CD4-positive, alpha-beta T cell (primary cell): ENCODE measurements at regions not wholly inside any gene's neighbourhood (a gene's known extent, or its start where the extent isn't known, plus 50 kb on each side); places are given as distances from the start of the nearest gene placed in this dataset.

ENCODE experiments used
- ATAC-seq: fragments of 200-7000 bp; cut with Tn5 transposase; one replicate; pipeline ENCODE4 v1.10.0; 2022; ENCODE audit warnings: mild to moderate bottlenecking; ENCODE audit not compliant: poor library complexity
- CTCF ChIA-PET: fragments of 350-600 bp; sonication (Branson Sonifier 250); formaldehyde crosslinking; loops from one replicate; lab custom pipeline; 2021; ENCODE audit warnings: antibody characterized with exemption, inconsistent platforms; lab: Charles Lee
- POLR2A ChIA-PET: fragments of 350-600 bp; sonication (Branson Sonifier 250); formaldehyde crosslinking; loops from one replicate; lab custom pipeline; 2021; ENCODE audit warnings: antibody characterized with exemption, inconsistent platforms; lab: Charles Lee
- DNase-seq, 14 experiments: peaks; one replicate each; pipeline ENCODE4 v3.0.0-alpha.2; 2013 to 2020; ENCODE audit warnings: mixed read lengths in 2 of 14
- H3K27ac ChIP-seq, 2 donors: one replicate each; pipeline versions ENCODE4 v1.5.1 to v1.7.0; 2013; ENCODE audit warnings: low read length in 2 of 2, low read depth in 1 of 2, mild to moderate bottlenecking in 1 of 2
- H3K27me3 ChIP-seq, 2 experiments: 1 replicate in 1 of 2; 2 replicates in 1 of 2; pipeline versions ENCODE4 v1.6.1 to v1.7.0; 2013; ENCODE audit warnings: low read length in 2 of 2, control low read depth in 1 of 2, mild to moderate bottlenecking in 1 of 2, moderate library complexity in 1 of 2; ENCODE audit not compliant: insufficient read depth in 2 of 2, control insufficient read depth in 1 of 2
- H3K36me3 ChIP-seq: one replicate; pipeline ENCODE4 v1.6.1; 2013; ENCODE audit warnings: low read length, control low read depth; ENCODE audit not compliant: insufficient read depth
- H3K4me1 ChIP-seq: one replicate; pipeline ENCODE4 v1.6.1; 2013; ENCODE audit warnings: low read length, control low read depth; ENCODE audit not compliant: insufficient read depth
- H3K4me3 ChIP-seq: one replicate; pipeline ENCODE4 v1.5.1; 2013; ENCODE audit warnings: mild to moderate bottlenecking, low read length, moderate library complexity
- H3K9me3 ChIP-seq, 2 experiments: 1 replicate in 1 of 2; 2 replicates in 1 of 2; pipeline versions ENCODE4 v1.6.1 to v1.7.0; 2013; ENCODE audit warnings: low read length in 2 of 2, mild to moderate bottlenecking in 2 of 2, control low read depth in 1 of 2, moderate library complexity in 1 of 2; ENCODE audit not compliant: control insufficient read depth in 1 of 2, insufficient read depth in 1 of 2
- H3K27ac Mint-ChIP-seq: one replicate; pipeline ENCODE4 v1.8.0; 2020; ENCODE audit warnings: mixed read lengths
- H3K27me3 Mint-ChIP-seq: one replicate; pipeline ENCODE4 v1.8.0; 2021; ENCODE audit warnings: mixed read lengths
- H3K36me3 Mint-ChIP-seq: one replicate; pipeline ENCODE4 v1.8.0; 2021; ENCODE audit warnings: low read depth, mixed read lengths
- H3K4me1 Mint-ChIP-seq: one replicate; pipeline ENCODE4 v1.8.0; 2021; ENCODE audit warnings: low read depth, mixed read lengths
- H3K4me3 Mint-ChIP-seq: one replicate; pipeline ENCODE4 v1.8.0; 2020; ENCODE audit warnings: mild to moderate bottlenecking, mixed read lengths
- H3K9me3 Mint-ChIP-seq: one replicate; pipeline ENCODE4 v1.8.0; 2020; ENCODE audit warnings: mixed read lengths
- intact Hi-C, 2 experiments: fragments of 100-400 bp; cut with DNase I in 1 of 2; cut with micrococcal nuclease in 1 of 2; formaldehyde crosslinking; loops; one replicate each; pipeline versions ENCODE4 v1.15.1 to v1.9.0; 2023 to 2025; cut with DNase I, micrococcal nuclease
- TF ChIP-seq, protein P1 (sequence below): fragments of 200-600 bp; IDR thresholded peaks from one replicate; pipeline ENCODE4 v1.8.0; 2022; ENCODE audit warnings: antibody characterized with exemption, mild to moderate bottlenecking

DNA sequence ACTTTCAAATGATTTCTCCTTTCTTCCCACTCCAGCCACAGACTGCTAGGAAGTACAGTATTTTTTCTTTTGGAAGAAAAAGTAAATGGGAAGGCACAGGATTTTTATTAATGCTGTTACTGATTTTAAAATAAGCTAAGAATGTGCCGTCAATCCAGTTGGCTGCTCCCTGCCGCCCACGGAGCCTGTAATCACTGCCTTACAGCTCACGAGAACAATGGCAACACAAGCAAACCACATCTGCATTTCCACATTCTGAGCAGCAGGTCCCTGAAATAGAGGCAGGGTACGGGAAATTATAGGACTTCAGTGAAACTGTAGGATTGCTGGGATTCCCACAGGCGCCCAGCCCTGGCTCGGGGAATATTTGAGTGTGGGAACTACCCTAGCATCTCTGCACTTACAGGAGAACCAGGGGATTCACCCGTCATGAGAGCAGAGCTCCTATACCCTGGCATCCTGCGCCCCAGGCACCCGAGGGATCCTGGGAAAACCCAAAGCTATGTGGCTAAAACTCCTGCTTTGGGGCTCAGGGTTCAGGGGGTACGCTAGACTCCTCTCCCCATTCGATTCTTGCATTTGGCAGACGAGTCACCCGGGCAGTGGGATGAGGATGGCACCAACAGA, 72.9 kb upstream of the TNS3 start:
- no peaks in the 10 kb centered on the region for H3K27me3 Mint-ChIP-seq
- H3K4me1 ChIP-seq, result no peaks in the 10 kb centered on the region
- H3K9me3 Mint-ChIP-seq, result no peaks in the 10 kb centered on the region
- H3K27ac ChIP-seq, result no peak overlapping the region
- H3K4me3 ChIP-seq, result no peak overlapping the region
- peaks cover 0 to 13% of the 10 kb centered on the region in 2 experiments for H3K9me3 ChIP-seq
- H3K4me1 Mint-ChIP-seq, result no peaks in the 10 kb centered on the region
- ChIA-PET POLR2A (no interaction called here), CTCF (no interaction called here)
- TF ChIP-seq, protein P1, sequence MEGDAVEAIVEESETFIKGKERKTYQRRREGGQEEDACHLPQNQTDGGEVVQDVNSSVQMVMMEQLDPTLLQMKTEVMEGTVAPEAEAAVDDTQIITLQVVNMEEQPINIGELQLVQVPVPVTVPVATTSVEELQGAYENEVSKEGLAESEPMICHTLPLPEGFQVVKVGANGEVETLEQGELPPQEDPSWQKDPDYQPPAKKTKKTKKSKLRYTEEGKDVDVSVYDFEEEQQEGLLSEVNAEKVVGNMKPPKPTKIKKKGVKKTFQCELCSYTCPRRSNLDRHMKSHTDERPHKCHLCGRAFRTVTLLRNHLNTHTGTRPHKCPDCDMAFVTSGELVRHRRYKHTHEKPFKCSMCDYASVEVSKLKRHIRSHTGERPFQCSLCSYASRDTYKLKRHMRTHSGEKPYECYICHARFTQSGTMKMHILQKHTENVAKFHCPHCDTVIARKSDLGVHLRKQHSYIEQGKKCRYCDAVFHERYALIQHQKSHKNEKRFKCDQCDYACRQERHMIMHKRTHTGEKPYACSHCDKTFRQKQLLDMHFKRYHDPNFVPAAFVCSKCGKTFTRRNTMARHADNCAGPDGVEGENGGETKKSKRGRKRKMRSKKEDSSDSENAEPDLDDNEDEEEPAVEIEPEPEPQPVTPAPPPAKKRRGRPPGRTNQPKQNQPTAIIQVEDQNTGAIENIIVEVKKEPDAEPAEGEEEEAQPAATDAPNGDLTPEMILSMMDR, result no peak
- no peak overlapping the region for H3K4me3 Mint-ChIP-seq
- DNase-seq (no peak), ATAC-seq (no peak)
- no peaks in the 10 kb centered on the region for H3K27me3 ChIP-seq
- intact Hi-C loops, result no loop called here
- H3K27ac Mint-ChIP-seq, result no peak overlapping the region
- H3K36me3 ChIP-seq, result no peaks in the 10 kb centered on the region
- no peaks in the 10 kb centered on the region for H3K36me3 Mint-ChIP-seq

DNA sequence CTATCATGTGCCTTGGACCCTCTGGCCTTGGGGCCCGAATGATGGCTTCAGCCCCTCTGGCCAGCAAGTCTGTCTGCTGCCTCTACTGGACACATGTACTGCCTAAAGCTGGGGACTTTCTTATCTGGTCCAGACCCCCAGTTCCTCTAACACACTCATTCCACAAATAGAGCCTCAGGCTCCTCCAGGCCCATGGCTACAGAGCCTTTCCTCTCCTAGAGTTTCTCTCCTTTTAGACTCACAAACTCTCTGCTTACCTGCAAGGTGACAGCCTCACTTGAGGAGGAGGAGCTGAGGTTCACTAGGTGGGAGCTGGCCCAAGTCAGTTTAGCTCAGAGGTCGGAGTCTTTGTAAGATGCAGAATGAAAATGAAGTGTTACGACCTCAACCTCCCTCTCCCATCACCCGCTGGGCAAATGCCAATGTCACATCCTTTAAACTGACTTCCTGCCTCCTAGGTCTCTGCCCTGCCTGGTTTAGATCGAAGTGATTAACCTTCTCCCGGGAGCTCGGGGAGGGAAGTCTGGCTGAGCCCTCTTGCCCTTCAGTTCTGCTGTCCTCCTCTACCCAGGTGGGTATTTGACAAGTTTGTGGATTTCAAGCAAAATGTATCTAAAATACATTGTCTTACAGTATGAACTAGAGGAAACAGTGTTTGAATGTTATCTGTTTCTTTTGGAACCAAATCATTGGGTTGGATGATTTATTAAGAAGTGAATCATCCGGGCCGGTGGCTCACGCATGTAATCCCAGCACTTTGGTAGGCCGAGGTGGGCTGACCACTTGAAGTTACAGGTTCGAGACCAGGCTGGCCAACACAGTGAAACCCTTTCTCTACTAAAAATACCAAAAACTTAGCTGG, 71.9 kb upstream of the TNS3 start:
- DNase-seq (no peak), ATAC-seq (no peak)
- H3K36me3 ChIP-seq, result no peaks in the 10 kb centered on the region
- H3K27ac ChIP-seq, result no peak overlapping the region
- no peak overlapping the region for H3K4me3 ChIP-seq
- Mint-ChIP-seq H3K27me3 (no peaks in the 10 kb centered on the region), H3K27ac (no peak overlapping the region), H3K9me3 (no peaks in the 10 kb centered on the region), H3K4me1 (no peaks in the 10 kb centered on the region), H3K4me3 (no peak overlapping the region), H3K36me3 (no peaks in the 10 kb centered on the region)
- no peaks in the 10 kb centered on the region for H3K4me1 ChIP-seq
- H3K9me3 ChIP-seq, result peaks cover 0 to 6% of the 10 kb centered on the region in 2 experiments
- no peaks in the 10 kb centered on the region for H3K27me3 ChIP-seq
- ChIA-PET POLR2A (no interaction called here), CTCF (no interaction called here)
- TF ChIP-seq, protein P1, result no peak
- intact Hi-C loops, result no loop called here

DNA sequence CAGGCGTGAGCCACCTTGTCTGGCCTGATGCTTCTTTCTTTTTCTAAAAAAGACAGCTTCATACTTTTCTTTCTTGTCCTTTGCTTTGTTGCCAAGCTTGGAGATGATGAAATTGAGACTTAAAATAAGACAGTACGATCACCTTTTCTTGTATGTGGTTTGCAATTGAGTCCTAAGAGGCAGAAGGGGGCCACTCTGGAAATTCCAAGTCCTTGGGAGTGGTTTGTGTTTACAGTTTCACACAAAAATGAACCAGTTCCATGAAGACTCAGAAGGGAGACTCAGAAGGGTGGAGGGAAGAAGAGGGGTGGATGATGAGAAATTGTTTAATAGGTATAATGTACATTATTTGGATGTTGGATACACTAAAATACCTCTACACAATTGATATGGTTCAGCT, 70.7 kb upstream of the TNS3 start:
- H3K4me3 Mint-ChIP-seq, result no peak overlapping the region

More for the DNA sequence above, 70.7 kb upstream of the TNS3 start:
- H3K27me3 Mint-ChIP-seq, result no peaks in the 10 kb centered on the region
- no peaks in the 10 kb centered on the region for H3K27me3 ChIP-seq
- H3K4me1 ChIP-seq, result peaks cover under 1% of the 10 kb centered on the region
- ATAC-seq (no peak), DNase-seq (no peak)
- no peaks in the 10 kb centered on the region for H3K4me1 Mint-ChIP-seq
- CTCF ChIA-PET, result no interaction called here
- no peak overlapping the region for H3K27ac ChIP-seq
- TF ChIP-seq, protein P1, result no peak
- no peaks in the 10 kb centered on the region for H3K36me3 ChIP-seq
- intact Hi-C loops, result no loop called here
- H3K36me3 Mint-ChIP-seq, result no peaks in the 10 kb centered on the region
- peaks cover 0 to 6% of the 10 kb centered on the region in 2 experiments for H3K9me3 ChIP-seq
- H3K27ac Mint-ChIP-seq, result no peak overlapping the region
- no peaks in the 10 kb centered on the region for H3K9me3 Mint-ChIP-seq
- H3K4me3 ChIP-seq, result no peak overlapping the region
- POLR2A ChIA-PET, result no interaction called here
